Activated naive CD4-positive, alpha-beta T cell treated with anti-CD3 and anti-CD28 coated beads, Interleukin-2, amount 50 U/mL, for 16 hours (primary cell): ENCODE measurements at regions not wholly inside any gene's neighbourhood (a gene's known extent, or its start where the extent isn't known, plus 50 kb on each side); places are given as distances from the start of the nearest gene placed in this dataset.
"Not testable (repeated sequence)": the region's sequence is repeated elsewhere in the genome, so short reads cannot be mapped to it uniquely, and the experiment has no call there.

Source experiments
- DNase-seq: peaks from one replicate; pipeline ENCODE4 v3.0.0-alpha.2; 2020

GRCh38 chrX:63458981-63459380, 107.8 kb upstream of the SPIN4 start:
- DNase-seq: no peak

GRCh38 chrX:63453571-63453970, 102.4 kb upstream of the SPIN4 start:
- DNase-seq: no peak

GRCh38 chrX:63441717-63442116, 90.6 kb upstream of the SPIN4 start:
- DNase-seq: no peak

- DNase-seq: no peak
These were observed 88.4 kb upstream of the SPIN4 start for GRCh38 chrX:63439580-63439979.

- no peak for DNase-seq
These were observed 85.7 kb upstream of the SPIN4 start for GRCh38 chrX:63436865-63437264.

GRCh38 chrX:63434665-63435064, 83.5 kb upstream of the SPIN4 start:
- no peak for DNase-seq

GRCh38 chrX:63434206-63434605, 83.1 kb upstream of the SPIN4 start:
- DNase-seq: no peak

- no peak for DNase-seq
These were observed 78.9 kb upstream of the SPIN4 start for GRCh38 chrX:63430026-63430425.

GRCh38 chrX:63428348-63428747, 77.2 kb upstream of the SPIN4 start:
- DNase-seq: no peak

- DNase-seq: no peak
These were observed 75.4 kb upstream of the SPIN4 start for GRCh38 chrX:63426519-63426918.

- no peak for DNase-seq
These were observed 72.9 kb upstream of the SPIN4 start for GRCh38 chrX:63424063-63424462.

- no peak for DNase-seq
These were observed 70.3 kb upstream of the SPIN4 start for GRCh38 chrX:63421411-63421810.

GRCh38 chrX:63418211-63418610, 67.1 kb upstream of the SPIN4 start:
- no peak for DNase-seq

GRCh38 chrX:63417649-63418048, 66.5 kb upstream of the SPIN4 start:
- no peak for DNase-seq

GRCh38 chrX:63409934-63410333, 58.8 kb upstream of the SPIN4 start:
- DNase-seq: not testable (repeated sequence)

- DNase-seq: no peak
These were observed 56.9 kb upstream of the SPIN4 start for GRCh38 chrX:63408050-63408449.

GRCh38 chrX:63404332-63404731, 53.2 kb upstream of the SPIN4 start:
- DNase-seq: no peak

GRCh38 chrX:63402106-63402505, 51.0 kb upstream of the SPIN4 start:
- no peak for DNase-seq
